ENCODE measurements at regions not wholly inside any gene's neighbourhood (a gene's known extent, or its start where the extent isn't known, plus 50 kb on each side); places are given as distances from the start of the nearest gene placed in this dataset.
"Not testable (repeated sequence)": the region's sequence is repeated elsewhere in the genome, so short reads cannot be mapped to it uniquely, and the experiment has no call there.

DNA sequence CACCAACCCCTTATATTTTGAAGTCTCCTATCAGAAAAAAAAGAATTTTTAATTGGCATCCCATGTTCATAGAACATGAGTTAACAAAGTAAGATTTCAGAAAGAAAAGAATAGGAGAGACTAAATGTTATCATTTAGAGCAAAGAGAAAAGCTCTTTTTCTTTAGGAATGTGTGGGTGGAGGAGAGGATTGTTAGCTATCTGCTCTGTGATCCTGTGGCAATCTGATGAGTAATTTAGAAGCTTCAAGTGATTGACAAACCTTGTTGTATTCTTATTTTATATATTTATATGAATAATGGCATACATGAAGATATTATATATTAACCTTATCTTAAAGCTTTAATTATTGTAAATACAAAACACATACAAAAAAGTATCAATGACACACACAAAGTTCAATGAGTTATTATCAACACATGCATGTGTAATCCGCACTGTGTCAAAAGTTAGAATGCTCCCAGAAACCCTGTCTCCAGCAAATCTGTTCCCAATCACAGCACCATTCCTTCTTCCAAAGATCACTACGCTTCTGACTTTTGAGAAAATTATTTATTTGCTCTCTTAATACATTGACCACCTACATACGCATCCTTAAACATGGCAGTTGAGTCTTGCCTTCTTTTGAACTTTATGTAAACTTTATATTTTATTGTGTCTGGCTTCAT is 907.4 kb downstream of the MCTP2 start:
- intact Hi-C loops (cut with DNase I) = no loop called here
- DNase-seq = no peak

GRCh38 chr15:95141486-95141885 is 910.1 kb downstream of the MCTP2 start:
- no peak for DNase-seq
- intact Hi-C loops (cut with DNase I) = no loop called here

GRCh38 chr15:95142531-95142930 is 911.2 kb downstream of the MCTP2 start:
- DNase-seq = no peak
- intact Hi-C loops (cut with DNase I) = no loop called here

DNA sequence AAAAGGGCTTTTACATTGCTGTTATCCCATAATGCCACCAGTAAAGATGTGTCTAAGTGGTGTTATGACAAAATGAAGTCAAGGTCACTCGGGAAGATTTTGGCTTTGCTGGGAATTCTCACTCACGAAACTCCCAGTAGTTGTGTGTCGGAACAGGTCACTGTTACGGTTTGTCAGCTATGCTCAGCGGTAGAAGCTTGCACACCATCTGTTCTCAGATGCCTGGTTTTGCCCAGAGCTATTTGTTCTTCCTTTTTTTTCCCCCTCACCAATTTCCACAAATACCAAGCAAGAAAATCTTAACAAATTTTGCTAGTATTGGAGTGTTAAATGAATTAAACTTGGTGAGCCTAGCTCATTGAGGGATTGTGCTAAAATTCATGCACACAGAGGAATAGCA is 915.1 kb downstream of the MCTP2 start:
- intact Hi-C loops (cut with DNase I) = no loop called here
- no peak for DNase-seq

GRCh38 chr15:95148183-95148582 is 916.8 kb downstream of the MCTP2 start:
- intact Hi-C loops (cut with DNase I) = no loop called here
- no peak for DNase-seq

GRCh38 chr15:95149036-95149435 is 917.7 kb downstream of the MCTP2 start:
- intact Hi-C loops (cut with DNase I) = no loop called here
- DNase-seq = no peak

DNA sequence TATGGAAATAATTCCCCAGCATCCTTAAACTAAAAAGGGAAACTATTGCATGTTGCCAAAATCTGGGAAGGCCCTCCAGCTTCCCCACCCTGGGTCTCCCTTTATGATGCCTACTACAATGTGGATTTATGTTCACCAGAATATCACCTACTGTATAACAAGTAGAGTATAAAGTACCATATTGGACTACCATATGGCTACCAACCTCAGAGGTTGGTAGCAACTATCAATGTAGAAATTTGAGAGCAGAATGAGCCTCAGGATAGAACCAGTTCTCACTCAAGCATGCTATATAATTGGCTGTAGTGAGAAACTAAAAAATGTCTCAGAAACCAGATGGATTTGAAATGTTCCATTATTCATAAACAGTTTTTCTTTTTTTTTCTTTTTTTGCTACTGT is 918.4 kb downstream of the MCTP2 start:
- intact Hi-C loops (cut with DNase I) = no loop called here
- DNase-seq = no peak

DNA sequence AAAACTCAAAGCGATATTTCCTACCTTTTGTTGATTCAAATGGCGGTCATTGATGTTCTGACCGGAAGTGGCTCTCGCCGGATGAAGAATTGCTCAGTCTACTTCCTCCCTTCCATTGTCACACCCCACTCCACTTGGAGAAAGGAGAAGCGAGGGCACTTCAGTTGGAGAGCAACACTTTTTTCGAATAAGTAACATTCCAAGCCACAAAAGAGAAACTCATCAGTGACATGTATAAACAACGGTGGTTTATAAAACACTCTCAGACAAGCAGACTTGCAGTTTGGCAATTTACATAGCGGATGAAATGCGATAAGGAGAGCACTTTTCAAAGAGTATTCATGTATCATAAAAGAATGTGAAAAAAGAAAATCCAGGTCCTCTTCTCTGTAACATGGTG is 919.1 kb downstream of the MCTP2 start:
- intact Hi-C loops (cut with DNase I) = no loop called here
- no peak for DNase-seq

DNA sequence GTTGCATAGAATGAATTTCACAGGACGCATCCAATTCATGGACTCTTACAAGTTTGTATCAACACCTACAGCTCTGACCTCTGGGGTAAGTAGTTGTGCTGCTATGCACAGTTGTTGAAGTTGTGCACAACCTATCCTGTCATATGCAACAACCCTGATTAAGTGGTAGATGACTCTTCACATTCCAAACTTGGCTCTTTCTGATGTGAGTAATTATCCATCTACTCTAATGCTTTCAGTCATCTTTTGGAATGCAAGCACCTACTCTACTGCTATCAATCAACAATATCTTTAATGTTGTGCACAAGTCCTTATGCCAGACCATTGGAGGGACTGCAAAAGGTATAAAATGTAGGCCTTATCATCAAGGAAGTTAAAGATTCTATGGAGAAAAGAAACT is 921.4 kb downstream of the MCTP2 start:
- DNase-seq = no peak
- intact Hi-C loops (cut with DNase I) = no loop called here

DNA sequence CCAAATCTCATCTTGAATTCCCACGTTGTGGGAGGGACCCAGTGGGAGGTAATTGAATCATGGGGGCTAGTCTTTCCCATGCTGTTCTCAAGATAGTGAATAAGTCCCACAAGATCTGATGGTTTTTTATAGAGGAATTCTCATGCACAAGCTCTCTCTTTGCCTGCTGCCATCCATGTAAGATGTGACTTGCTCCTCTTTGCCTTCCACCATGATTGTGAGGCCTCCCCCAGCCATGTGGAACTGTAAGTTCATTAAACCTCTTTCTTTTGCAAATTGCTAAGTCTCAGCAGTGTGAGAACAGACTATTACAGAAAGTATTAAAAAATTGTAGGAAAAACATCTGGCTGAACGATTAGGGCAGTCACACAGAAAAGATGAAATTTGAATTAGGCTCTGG is 921.8 kb downstream of the MCTP2 start:
- DNase-seq; intact Hi-C loops (cut with DNase I): not testable (repeated sequence)

GRCh38 chr15:95160316-95160715 is 929.0 kb downstream of the MCTP2 start:
- intact Hi-C loops (cut with DNase I) = no loop called here
- DNase-seq = no peak

- intact Hi-C loops (cut with DNase I) = no loop called here
- no peak for DNase-seq
Measured at GRCh38 chr15:95162069-95162468, 930.7 kb downstream of the MCTP2 start.

DNA sequence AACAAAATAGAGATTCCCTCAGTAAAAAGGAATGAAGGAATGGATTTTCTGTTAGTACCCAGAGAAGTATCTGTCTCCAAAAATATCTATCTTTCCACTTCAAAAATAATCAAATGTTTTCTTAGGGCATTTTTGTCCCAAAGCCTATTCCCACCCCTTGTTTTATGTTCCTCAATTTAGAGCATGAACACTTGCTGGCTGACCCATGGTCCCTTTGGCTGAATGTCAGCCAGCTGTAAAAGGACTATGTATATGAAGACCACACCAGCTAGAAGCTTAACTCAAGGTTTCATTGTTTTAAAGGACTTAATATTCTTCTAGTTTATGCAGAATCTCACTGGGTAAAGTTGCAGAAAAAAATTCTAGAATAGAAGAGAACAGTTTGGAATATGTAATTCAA is 931.2 kb downstream of the MCTP2 start:
- intact Hi-C loops (cut with DNase I) = no loop called here

DNA sequence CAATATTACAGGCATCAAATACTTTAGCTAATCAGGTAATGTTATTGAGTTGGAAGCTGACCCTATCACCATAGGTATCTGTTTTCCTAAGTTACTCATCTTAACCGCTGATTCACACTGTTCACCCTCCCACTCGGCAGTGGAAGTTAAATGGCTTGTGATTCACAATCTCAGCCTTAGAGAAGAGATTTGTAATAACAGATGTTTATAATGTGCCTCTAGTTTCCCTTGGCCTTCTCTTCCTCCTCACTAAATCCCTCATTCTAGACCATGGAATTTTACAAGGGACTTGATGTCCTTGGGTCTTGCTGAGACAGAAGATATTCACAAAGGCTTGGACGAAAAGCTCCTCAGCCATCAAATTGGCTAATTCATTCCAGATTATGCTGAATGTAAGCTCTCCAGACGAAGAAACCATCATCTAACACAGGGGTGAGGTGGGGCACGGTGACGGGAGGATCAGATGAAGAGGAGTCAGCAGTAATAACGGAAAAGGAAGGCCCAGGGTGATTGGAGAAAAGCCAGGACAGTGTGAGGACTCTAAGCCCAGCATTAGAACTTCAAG is 931.7 kb downstream of the MCTP2 start:
- intact Hi-C loops (cut with DNase I) = no loop called here
- DNase-seq = peak in 12 of 42 donors; percentile 2 to 46 (median 16)

More for the DNA sequence above, 931.2 kb downstream of the MCTP2 start:
- no peak for DNase-seq

GRCh38 chr15:95168152-95168551 is 936.8 kb downstream of the MCTP2 start:
- DNase-seq = no peak
- intact Hi-C loops (cut with DNase I) = no loop called here

GRCh38 chr15:95168951-95169431 is 937.6 kb downstream of the MCTP2 start:
- DNase-seq = no peak

GRCh38 chr15:95169541-95170459 is 938.4 kb downstream of the MCTP2 start:
- intact Hi-C loops (cut with DNase I) = no loop called here
- DNase-seq = peak in 11 of 42 donors; percentile 1 to 57 (median 14)

More at GRCh38 chr15:95168951-95169431, 937.6 kb downstream of the MCTP2 start:
- intact Hi-C loops (cut with DNase I) = no loop called here

GRCh38 chr15:95170561-95171380 is 939.4 kb downstream of the MCTP2 start:
- intact Hi-C loops (cut with DNase I) = no loop called here
- DNase-seq = no peak

- DNase-seq = no peak
- intact Hi-C loops (cut with DNase I) = no loop called here
Measured at GRCh38 chr15:95171564-95171963, 940.2 kb downstream of the MCTP2 start.

Data from head of caudate nucleus (tissue), 42 donors.